ENCODE measurements at regions not wholly inside any gene's neighbourhood (a gene's known extent, or its start where the extent isn't known, plus 50 kb on each side); places are given as distances from the start of the nearest gene placed in this dataset.

GRCh38 chr14:21960636-21961035, 287.0 kb upstream of the OR4E1 start:
- no peak overlapping the region for H3K4me3 ChIP-seq (replicated peaks in 1 of 2; ENCODE audit: low read depth in 1 of 2, low read length in 2 of 2)
- intact Hi-C loops (cut with micrococcal nuclease) = no loop called here
- no peak for DNase-seq (ENCODE audit: low read depth, low spot score)
- H3K9ac ChIP-seq (ENCODE audit: low read length) = no peak overlapping the region
- ChIA-PET POLR2A (no interaction called here), CTCF (no interaction called here), RAD21 (ENCODE audit: low non-redundant PET in 1 of 2, low total read pairs in 2 of 2, uncharacterized antibody in 2 of 2, unreplicated experiment in 2 of 2) (no interaction called here)
- no peaks in the 10 kb centered on the region for H4K20me1 ChIP-seq (ENCODE audit: insufficient read depth)
- no TSS peak for BruUV-seq (replicated peaks)
- no peaks in the 10 kb centered on the region for H3K36me3 ChIP-seq (ENCODE audit: control insufficient read depth in 1 of 2, insufficient read depth in 2 of 2, low read length in 2 of 2)
- H3K4me2 ChIP-seq (ENCODE audit: low read length) = no peak overlapping the region
- H3K9me3 ChIP-seq (ENCODE audit: control insufficient read depth in 1 of 2, insufficient read depth in 1 of 2, low read depth in 1 of 2, low read length in 2 of 2) = no peaks in the 10 kb centered on the region
- H3K27ac ChIP-seq (ENCODE audit: low read depth, low read length) = no peak overlapping the region
- no peak overlapping the region for H2AFZ ChIP-seq (ENCODE audit: low read depth, low read length, poor library complexity, severe bottlenecking)
- H3K9me2 ChIP-seq (ENCODE audit: insufficient read depth) = no peaks in the 10 kb centered on the region
- TF ChIP-seq CBX3 (IDR thresholded peaks at IDR 0.05; ENCODE audit: low read depth) (no peak), SIN3A (IDR thresholded peaks at IDR 0.05; ENCODE audit: low read depth) (no peak), ZNF274 (IDR thresholded peaks at IDR 0.05; ENCODE audit: low read depth, low read length) (no peak), RAD21 (IDR thresholded peaks at IDR 0.05; ENCODE audit: low read depth) (no peak), SRF (IDR thresholded peaks at IDR 0.05; ENCODE audit: low read depth) (no peak), CTCF (IDR thresholded peaks at IDR 0.05 in 2 of 3, conservative IDR thresholded peaks at IDR 0.05 in 1 of 3; ENCODE audit: borderline replicate concordance in 1 of 3, insufficient read depth in 1 of 3, low read depth in 2 of 3, low read length in 2 of 3) (no peak), FOSL1 (IDR thresholded peaks at IDR 0.05; ENCODE audit: low read depth) (no peak), JUND (IDR thresholded peaks at IDR 0.05) (no peak), EGR1 (IDR thresholded peaks at IDR 0.05; ENCODE audit: low read depth) (no peak), ATF3 (IDR thresholded peaks at IDR 0.05) (no peak), CEBPB (IDR thresholded peaks at IDR 0.05; ENCODE audit: low read depth) (no peak), SP1 (IDR thresholded peaks at IDR 0.05; ENCODE audit: low read depth) (no peak), MAX (IDR thresholded peaks at IDR 0.05) (no peak), ELF1 (IDR thresholded peaks at IDR 0.05; ENCODE audit: borderline replicate concordance, low read depth) (no peak)
- no peak for ATAC-seq
- H3K27me3 ChIP-seq (ENCODE audit: insufficient read depth, low read length) = peaks cover 12% of the 10 kb centered on the region; the same call in 1 of the 2 replicates
- H3K79me2 ChIP-seq (ENCODE audit: insufficient read depth, low read length) = no peaks in the 10 kb centered on the region
- no peaks in the 10 kb centered on the region for H3K4me1 ChIP-seq (ENCODE audit: control insufficient read depth in 1 of 2, insufficient read depth in 2 of 2, low read length in 2 of 2)
